HG03039 (cell line): ENCODE measurements at regions not wholly inside any gene's neighbourhood (a gene's known extent, or its start where the extent isn't known, plus 50 kb on each side); places are given as distances from the start of the nearest gene placed in this dataset.

Experiments used
- ATAC-seq: cut with Tn5 transposase; IDR thresholded peaks from one replicate; pipeline ENCODE4 v1.9.1; 2021; ENCODE audit warnings: mild to moderate bottlenecking, moderate library complexity; ENCODE audit not compliant: unreplicated experiment

DNA sequence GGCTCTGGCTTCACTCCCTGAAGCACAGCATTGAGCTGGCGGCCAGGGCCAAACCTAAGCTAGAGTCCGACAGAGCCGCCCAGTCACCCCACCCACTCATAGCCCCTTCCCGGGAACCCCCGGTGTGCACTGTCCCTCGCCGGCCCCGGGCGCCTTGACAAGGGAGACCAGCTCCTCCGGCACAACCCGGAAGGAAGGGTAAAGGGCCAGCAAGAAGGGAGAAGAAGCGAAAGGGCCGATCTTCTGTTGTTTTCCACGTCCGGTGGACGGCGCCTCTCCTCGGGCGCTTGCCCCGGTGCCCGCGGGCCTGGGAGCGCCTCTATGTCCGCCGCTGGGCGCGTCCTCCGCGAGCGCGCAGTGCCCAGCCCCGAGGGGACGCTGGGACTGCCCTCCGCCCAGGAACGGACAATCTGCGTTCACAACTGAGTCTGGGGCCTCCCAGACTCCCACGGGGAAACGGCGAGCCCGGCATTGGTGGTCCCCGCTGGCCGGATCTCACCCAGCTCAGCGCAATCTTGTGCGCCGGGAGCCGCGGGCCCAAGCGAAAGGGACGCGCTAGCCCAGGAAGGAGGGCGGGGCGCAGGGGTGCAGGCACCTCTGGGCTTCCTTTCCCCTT, 172.5 kb upstream of the MIR17HG start:
- ATAC-seq, result no peak

DNA sequence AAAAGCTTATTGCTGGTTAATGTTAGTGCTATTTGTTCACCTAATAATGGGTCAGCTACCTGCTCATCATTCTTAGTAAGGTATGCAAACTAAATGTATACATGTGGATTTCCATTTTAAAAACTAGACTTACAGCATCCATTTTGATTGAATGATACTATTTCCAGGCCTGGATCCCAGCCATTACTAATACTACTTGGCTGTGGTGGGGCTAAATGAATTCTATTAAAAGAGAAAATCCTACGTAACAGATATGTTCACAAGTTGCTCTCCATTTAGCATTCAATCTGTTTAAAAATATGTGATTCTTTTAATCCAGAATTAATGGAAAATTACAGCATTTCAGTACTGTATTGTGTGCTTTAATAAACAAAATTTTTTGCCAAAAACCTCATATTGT, 169.4 kb upstream of the MIR17HG start:
- no peak for ATAC-seq

DNA sequence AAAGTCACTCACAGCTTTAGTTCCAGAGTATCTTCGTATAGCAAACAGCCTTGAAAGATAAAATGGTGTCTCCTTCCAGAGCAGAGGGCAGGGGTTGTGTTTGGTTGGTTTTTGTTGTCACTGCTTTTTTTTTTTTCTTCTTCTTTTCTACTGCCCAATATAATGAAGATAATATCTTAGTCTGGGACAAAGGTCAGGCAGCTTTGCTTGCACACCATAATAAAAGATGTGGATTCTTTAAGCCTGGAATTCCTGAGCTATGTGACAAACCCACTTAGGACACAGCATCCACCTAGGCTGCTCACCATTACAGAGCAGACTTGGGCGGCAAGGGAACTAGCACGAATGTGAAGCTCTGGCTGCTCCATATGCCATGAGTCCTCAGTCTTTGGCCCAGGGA, 165.6 kb upstream of the MIR17HG start:
- ATAC-seq, result no peak

DNA sequence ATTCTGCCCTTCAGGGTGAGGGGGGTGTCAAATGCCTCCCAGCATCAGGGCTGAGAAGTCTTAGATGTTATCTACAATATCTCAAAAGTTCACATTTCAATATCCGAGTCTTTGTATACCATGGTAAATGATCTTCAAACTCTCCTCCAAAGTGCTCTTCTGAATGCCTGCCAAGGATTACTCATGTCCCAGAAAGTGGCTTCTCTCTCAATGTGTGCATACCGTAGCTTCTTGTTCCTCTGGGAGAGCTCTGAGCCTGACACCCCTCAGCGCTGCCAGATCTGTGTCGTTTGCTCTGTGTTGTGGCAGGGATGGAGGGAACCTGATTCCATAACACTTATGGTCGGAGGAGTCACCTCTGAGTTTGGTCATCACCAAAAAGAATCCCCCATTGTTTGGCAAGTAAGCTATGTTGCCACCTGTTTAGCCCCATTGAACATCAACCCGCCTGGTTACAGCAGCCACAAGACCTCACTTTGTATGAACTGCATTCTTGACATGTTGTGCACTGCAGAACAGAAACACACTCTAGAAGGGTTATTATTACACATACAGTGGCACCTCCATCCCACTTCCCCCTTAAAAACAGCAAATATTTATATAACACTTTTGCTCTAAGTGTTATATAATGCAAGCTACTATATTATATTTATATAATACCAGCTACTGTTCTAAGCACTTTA, 163.1 kb upstream of the MIR17HG start:
- ATAC-seq, result no peak

DNA sequence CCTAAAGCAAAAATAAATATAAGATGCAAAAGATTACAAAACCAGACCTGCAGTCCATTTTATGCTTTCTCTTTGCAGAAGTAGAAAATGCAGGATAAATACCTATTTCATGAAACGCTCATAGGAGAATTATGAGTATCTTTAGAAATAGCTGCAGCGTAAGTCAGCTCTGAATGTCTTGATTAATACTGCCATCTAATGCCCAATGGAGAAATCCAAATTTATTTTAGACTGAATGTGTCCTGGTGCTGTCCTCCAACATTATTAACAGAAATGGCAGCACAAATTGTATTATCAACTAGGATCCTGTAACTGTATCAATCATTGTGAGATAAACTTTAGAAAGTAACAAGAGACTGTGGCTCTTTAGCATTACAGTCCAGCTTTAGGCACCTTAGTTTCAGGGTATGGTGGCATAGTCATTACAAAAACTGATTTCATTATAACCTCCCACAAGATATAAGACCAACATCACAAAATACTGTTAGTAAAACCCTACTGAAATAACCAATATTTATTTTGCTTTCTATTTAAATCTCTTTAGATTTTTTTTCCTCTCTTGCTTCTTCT, 162.1 kb upstream of the MIR17HG start:
- ATAC-seq, result no peak

DNA sequence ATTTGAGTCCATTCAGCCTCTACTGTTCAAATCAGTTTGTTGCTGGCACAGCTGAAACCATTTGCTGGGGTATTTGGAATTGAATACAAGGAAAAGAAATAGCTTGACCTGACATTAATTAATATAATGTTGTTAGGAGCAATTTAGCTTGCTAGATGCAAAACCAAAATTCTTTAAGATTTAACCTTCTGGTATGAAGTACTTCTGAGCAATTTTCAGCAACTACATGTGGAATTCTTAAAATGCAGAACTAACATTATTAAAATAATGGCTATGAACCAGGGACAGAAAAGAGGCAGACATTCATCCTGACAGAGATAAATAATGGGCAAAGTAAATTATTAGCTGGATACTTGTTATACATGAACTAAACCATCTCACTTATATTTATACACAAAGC, 160.0 kb upstream of the MIR17HG start:
- ATAC-seq, result no peak

DNA sequence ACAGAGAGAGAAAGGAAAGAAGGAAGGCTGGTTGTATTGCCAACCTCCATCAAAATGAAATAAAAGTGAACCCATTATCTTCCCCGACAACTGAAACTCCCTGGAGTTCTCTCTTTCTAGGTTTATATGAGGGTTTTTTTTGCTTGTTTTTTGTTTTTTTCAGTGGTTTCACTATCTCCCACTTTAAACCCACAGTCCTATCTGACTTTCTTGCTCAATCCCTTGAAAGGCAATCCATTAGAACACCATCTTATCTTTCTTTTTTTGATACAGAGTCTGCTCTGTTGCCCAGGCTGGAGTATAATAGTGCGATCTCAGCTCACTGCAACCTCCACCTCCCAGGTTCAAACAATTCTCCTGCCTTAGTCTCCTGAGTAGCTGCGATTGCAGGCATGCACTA, 158.0 kb upstream of the MIR17HG start:
- ATAC-seq, result no peak

DNA sequence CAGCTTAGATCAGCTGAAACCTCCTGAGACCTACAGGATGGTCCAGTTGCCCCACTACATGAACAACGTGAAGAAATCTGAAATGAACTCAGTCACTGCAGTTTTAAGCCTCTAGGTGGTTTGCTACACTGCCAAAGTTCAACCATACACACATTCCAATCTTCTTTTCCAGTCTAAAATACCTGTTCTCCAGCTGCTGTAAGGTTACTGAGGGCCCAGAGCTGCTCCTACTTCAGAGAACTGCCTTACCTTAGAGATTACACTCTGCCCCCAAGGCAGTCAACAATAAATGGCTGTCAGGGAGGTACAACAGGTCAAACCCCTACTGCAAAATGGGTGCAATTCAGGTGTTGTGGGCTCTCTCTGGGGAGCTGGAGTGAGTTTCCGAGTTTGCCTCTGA, 154.1 kb upstream of the MIR17HG start:
- ATAC-seq, result no peak

DNA sequence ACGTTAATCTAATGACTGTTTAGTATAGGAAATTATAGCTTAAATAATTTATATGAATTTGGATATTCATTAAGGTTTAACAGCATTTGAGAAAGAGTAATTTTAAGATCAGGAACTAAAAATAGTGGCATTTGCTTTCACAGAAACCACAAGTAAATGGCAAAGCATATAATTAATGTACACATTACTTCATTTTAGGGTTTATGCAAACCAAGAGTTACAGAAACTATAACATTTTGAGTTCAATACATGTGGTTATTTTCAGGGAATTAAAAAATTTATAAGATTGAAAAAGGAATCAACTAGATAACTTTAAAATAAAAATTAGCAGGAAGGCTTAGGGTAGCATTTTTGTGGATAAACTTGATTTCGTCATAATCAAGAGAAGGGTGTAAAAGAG, 151.7 kb upstream of the MIR17HG start:
- no peak for ATAC-seq

DNA sequence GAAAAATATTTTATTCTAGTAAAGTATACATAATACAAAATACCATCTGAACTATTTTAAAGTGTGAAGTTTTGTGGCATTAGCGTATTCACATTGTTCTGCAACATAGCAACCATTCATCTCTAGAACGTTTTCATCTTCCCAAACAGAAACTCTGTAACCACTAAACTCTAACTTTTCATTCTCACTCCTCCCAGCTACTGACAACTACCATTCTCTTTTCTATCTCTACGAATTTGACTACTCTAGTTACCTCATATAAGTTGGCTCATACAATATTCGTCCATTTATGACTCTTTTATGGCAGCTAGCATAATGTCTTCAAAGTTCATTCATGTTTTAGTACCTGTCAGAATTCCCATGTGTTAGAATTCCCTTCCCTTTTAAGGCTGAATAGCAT, 150.5 kb upstream of the MIR17HG start:
- ATAC-seq, result no peak

DNA sequence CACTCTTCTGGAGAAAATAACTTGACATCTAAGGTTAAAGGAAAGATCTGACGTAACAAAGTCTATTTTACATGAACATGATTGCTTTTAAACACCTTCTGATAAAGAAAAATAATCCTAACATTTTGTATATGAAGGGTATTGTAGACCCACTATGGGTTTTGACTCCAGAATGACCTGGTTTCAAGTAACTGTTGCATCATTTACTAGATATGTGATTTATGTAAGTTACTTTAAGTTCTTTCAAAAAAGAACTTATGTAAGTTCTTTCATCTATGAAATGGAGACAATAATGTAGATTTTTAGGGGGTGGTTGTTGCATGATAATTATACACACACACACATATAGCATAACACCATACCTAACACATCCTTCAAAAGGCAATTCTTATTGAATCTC, 147.6 kb upstream of the MIR17HG start:
- ATAC-seq, result no peak

DNA sequence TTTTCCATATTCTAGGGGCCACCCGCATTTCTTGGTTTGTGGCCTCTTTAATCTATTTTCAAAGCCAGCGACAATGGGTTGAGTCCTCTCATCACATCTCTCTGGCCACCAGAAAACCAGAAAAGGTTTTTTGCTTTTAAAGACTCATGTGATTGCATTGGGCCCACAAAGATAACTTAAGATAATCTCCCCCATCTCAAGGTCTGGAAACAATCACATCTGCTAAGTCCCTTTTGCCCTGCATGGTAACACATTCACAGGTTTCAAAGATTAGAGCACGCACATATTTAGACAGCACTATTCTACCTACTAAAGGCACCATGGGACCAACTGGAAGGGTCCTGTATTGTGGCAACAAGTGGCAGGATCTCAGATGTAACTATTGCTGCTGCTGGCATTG, 147.0 kb upstream of the MIR17HG start:
- no peak for ATAC-seq

DNA sequence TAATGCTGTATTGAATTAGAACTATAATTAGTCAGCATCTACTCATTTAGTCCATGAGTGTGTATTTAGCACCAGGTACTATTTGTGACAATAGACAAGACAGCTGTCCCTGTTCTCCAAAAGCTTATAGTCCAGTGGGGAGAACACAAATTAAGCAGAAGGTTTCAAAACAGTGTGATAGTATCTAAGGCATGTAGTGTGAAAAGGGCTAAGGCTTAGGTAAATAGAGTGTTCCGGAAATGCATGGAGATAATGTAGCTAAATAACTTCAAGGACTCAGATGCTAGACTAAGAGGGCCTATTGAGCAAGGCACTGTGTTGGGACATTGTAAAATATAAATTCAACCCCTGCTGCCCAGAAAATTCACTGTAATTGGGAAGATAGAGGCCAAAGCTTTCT, 144.1 kb upstream of the MIR17HG start:
- no peak for ATAC-seq

DNA sequence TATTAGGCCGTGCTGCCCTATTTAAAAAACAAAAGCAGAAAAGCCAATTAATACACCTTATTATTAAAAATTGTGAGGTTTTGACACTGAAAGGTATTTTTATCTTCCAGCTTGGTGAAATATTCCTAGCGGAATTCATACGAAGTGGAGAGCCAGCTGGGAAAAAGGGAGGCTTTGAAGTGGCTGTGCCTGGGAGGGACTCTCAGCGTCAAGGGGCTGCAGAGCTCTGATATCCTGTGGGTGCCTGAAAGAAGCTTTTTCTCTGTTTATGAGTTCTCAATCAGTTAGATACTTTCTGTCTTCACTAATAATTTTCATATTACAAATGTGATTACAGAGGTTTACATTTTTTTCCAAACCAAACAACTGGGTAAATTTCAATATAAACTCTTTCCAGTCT, 140.2 kb upstream of the MIR17HG start:
- ATAC-seq, result no peak

DNA sequence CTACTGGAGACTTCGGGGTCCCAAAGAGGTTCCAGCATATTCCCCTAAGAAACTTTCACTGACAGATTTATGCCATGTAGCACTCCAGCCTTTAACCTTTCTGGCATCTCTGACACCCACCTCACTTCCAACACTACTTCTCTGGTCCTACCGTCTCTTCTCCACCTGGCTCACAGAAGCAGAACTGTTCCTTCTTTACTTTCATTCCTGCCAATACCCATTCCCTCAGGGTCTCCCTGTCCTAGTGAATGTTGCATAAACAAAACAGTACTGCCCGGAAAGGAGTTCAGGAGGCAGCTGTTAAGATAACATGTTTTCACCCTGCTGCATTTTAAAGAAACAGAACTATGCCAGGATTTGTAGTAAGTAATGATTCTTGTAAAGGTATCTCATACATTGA, 136.0 kb upstream of the MIR17HG start:
- no peak for ATAC-seq

DNA sequence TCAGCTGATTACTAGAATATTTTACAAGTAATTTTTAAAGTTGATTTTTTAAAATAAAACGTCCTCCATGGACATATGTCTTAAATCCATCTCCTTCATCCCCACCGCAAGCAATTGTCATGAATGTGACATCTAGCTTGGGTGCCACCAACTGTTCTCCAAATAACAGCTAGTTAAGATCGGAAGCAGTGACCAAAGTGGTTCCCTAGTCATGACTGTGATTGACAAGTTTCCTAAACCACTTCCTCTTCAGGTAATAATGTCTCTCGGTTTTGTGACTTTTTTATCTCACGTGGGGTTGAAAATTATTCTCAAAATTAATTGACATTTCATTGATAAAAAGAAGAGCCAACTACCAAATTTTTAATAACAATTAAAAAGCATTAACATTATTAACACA, 135.3 kb upstream of the MIR17HG start:
- no peak for ATAC-seq

DNA sequence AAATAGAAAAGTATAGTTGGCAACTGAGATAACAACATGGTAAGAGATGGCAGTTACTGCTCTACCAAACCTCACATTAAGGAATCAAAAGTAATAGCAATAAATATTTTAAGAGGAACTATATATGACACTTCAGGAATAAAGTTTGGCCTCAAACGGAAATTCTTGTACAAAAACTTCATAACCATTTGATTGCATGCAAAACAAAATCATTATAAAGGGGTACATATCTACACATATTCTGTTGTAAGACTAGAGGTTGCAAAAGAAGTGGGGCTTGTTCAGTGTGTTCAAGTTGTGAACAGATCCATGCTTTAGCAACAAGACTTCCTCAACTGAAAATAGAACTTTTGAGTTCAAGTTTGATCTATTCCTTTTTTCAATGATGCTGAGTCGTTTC, 133.5 kb upstream of the MIR17HG start:
- ATAC-seq, result no peak

DNA sequence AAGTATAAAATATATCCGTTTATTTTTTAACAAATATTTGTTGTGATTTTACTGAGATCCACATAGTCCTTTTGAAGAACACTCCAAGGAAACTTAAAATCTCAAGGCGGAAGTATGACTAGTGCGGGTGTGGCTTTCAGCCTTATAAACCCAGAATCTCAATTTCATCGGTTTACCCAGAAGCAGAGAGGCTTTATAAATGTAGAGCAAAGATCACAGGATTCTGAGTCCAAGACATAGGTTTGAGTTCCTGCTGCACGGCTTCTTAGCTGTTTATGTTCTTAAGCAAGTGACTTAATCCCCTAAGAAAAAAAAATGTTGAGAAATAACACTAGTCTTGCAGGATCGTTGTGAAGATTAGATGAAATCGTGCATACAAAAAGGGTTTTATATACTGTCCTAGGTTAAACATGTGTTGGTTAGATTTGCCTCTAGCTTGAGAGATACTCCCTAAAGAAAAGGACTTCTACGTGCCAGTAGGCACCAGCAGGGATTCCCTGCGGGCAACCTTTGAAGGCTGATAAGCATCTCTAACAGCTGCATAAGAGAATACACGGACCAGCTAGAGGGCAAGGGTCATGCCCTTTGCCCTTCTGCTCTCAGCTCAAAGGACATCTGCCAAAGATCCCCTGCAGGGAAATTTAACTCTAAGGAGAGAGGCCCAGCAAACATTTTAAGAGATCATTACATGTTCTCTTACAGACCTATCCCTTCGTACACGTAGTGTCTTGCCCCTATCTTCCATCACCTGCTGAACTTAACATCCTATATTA, 130.4 kb upstream of the MIR17HG start:
- no peak for ATAC-seq

DNA sequence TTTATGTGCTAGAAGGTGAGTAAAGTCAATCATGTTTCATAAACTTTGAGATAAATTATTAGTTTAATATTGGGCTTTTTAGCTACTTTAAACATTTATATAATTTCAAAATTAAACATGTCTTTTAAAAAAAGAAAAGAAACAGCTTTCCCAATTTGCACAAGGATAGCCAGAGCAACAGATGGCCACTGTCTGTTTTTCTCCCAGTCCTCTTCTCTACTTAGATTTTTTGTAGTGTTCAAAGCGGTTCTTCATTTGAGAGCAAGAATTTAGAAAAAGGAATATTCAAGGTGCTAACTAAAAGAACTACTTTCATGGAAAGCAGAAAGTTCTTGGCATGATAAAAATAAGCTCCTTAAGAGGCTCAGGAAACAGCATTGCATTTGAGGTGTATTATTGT, 128.3 kb upstream of the MIR17HG start:
- ATAC-seq, result no peak

DNA sequence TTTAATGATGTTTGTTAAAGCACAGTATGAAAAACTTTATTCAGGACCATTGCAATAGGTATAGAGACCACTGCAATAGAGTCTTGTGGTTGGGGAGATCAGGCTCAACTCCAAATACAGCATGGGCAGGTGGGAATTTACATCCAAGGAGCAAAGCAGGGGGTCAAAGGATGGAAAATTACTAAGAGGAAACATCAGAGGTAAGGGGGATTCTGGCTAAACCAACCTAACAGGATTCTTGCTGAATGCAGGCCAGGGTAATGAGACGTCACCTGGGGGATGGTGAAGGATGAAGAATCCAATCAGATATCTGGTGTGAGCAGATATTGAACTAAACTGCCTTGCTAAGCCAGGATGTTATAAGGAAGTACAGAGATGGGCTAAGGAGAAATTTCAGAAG, 126.6 kb upstream of the MIR17HG start:
- ATAC-seq, result no peak

DNA sequence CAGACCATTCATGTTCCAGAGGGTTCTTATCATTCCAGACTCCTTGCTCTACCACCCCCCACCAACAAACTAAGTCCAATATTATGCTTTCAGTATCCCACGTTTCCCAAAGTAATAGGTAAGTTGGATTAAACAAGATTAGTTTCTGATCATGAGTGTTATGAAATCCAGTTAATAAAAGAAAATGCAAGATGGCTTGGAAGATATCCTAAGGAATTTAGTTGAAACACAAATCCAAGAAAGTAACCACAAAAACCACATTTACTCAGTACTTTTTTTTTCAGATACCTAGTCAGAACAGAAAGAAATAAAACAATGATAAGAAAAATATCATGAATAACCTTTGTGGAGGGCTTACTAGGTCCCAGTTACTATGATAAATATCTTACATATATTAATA, 119.4 kb upstream of the MIR17HG start:
- ATAC-seq, result no peak

DNA sequence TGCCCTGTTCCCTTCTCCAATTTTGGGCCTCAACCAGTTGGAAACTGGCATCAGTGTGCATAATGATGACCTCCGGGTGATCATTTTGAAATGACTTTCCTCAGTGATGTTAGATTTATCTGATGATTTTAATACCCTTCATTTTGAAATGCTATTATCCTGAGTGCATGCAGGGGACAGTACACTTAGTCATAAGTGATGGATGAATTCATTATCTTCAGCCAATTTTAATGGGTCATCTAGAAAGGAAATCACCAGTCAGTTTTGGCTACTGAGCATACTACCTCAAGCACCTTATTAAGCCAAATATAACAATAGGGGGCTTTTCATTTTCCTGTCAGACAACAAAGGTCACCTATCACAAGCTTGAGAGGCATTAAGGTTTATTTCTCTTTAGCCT, 118.5 kb upstream of the MIR17HG start:
- no peak for ATAC-seq
